Mesodermal cell (in vitro differentiated cells): ENCODE measurements at regions not wholly inside any gene's neighbourhood (a gene's known extent, or its start where the extent isn't known, plus 50 kb on each side); places are given as distances from the start of the nearest gene placed in this dataset.

Source experiments
- H3K27ac ChIP-seq: 2 replicates; pipeline ENCODE4 v1.7.0; 2013; ENCODE audit warnings: mild to moderate bottlenecking, low read depth, low read length, moderate library complexity; ENCODE audit not compliant: severe bottlenecking
- H3K36me3 ChIP-seq: 2 replicates; pipeline ENCODE4 v1.7.1; 2013; ENCODE audit warnings: mild to moderate bottlenecking, low read length, moderate library complexity; ENCODE audit not compliant: control insufficient read depth, insufficient read depth
- H3K4me1 ChIP-seq: one replicate; pipeline ENCODE4 v1.7.1; 2013; ENCODE audit warnings: mild to moderate bottlenecking, low read length; ENCODE audit not compliant: insufficient read depth, control insufficient read depth, poor library complexity, severe bottlenecking
- H3K4me3 ChIP-seq: 2 replicates; pipeline ENCODE4 v1.7.0; 2013; ENCODE audit warnings: low read length, control low read depth, mild to moderate bottlenecking; ENCODE audit not compliant: insufficient read depth, poor library complexity, severe bottlenecking; ENCODE audit errors: extremely low read depth
- H3K9me3 ChIP-seq: 2 replicates; pipeline ENCODE4 v1.7.1; 2013; ENCODE audit warnings: mild to moderate bottlenecking, low read length, moderate library complexity; ENCODE audit not compliant: control insufficient read depth
- WGBS, 2 experiments: methylation state at CpG; one replicate each; pipeline ENCODE4 v1.1.5; 2013; ENCODE audit warnings: missing lambda C conversion rate in 2 of 2; ENCODE audit not compliant: insufficient coverage in 2 of 2; 5-methylcytosine and 5-hydroxymethylcytosine counted together

DNA sequence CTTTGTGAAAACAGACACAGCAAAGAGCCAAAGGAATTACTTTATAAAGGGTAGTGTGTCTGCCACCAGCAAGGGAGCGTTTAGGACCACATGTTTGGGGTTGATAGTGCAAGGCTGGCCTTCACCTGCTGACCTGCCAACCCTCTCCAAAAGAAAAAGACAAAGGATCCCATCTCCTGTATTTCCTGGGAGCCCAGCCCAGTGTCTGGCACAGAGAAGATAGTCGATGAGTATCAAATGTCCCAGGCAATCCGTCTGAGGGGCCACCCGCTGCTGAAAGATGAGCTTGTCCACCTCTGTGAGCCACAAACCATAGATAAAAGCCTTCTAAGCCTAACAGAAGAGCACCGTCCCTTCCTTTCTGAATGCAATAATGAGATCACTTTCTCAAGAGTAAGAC is 154.8 kb upstream of the CTNNB1 start:
- Histone ChIP-seq H3K36me3 (no peaks in the 10 kb centered on the region), H3K9me3 (no peaks in the 10 kb centered on the region), H3K4me3 (no peak overlapping the region), H3K4me1 (no peaks in the 10 kb centered on the region), H3K27ac (no peak overlapping the region)
- 61 to 88% methylated on average over 2 of the region's 5 CpGs for WGBS, 2 experiments

DNA sequence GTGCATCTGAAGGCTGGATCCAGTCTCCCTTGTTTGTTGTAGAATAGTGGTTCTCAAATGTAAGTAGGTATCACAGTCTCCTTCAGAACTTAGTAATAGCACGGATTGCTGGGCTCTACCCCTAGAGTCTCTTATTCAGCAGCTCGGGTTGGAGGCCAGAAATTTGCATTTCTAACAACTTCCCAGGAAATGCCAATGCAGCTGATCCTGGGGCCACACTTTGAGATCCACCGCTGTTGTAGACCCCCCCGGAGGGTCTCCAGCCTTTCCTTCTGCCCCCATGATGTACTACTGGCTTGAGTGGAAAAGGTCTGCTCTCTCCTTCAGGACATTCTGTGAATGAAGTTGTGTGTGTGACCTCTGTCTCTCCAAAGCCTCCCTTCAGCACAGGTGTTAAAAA is 153.8 kb upstream of the CTNNB1 start:
- Histone ChIP-seq H3K36me3 (no peaks in the 10 kb centered on the region), H3K27ac (no peak overlapping the region), H3K4me3 (no peak overlapping the region), H3K4me1 (no peaks in the 10 kb centered on the region), H3K9me3 (no peaks in the 10 kb centered on the region)
- 0 to 20% methylated on average over 2 of the region's 4 CpGs for WGBS, 2 experiments

DNA sequence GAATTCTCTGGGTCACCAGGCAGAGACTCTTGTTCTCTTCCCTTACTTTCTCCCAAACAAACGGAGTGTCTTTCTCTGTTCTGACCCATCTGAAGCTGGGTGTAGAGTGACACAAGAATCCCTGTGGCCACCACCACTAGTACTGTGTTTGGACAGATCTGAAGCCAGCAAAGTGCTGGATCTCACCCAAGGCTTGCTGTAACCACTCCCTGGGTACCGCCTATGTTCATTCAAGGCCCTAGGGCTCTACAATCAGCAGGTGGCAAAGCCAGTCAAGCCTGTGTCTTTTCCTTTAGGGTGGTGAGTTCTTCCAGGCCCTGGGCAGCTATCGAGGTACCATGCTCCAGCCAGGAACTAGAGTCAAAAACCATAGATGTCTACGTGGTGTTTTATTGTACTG is 149.2 kb upstream of the CTNNB1 start:
- 100% methylated on average over 1 to 3 of the region's 4 CpGs for WGBS, 2 experiments
- no peak overlapping the region for H3K4me3 ChIP-seq
- H3K9me3 ChIP-seq: no peaks in the 10 kb centered on the region
- H3K27ac ChIP-seq: no peak overlapping the region
- H3K36me3 ChIP-seq: no peaks in the 10 kb centered on the region
- no peaks in the 10 kb centered on the region for H3K4me1 ChIP-seq

DNA sequence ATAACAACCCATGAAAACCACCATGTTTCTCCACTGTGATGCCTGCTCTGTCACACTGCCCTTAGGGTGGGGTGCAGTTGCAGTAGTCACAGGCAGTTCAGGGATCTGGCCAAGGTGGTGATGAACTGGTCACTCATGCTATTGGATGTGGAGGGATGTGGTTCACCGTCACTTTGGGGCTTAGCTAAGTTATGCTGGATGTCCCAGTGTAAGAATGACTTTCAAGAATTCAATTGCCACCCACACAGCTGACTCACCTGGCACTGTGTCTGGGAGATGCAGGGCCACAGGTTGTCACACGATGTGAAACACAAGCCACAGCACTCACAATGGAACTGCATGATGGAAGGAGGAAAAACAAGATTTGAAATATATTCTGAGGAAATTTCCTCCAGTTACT is 146.1 kb upstream of the CTNNB1 start:
- WGBS, 2 experiments: 100% methylated on average over 1 of the region's 2 CpGs; no CpG with 5 or more reads in 1 of the 2 experiments
- Histone ChIP-seq H3K4me3 (no peak overlapping the region), H3K4me1 (no peaks in the 10 kb centered on the region), H3K27ac (no peak overlapping the region), H3K9me3 (no peaks in the 10 kb centered on the region), H3K36me3 (no peaks in the 10 kb centered on the region)

DNA sequence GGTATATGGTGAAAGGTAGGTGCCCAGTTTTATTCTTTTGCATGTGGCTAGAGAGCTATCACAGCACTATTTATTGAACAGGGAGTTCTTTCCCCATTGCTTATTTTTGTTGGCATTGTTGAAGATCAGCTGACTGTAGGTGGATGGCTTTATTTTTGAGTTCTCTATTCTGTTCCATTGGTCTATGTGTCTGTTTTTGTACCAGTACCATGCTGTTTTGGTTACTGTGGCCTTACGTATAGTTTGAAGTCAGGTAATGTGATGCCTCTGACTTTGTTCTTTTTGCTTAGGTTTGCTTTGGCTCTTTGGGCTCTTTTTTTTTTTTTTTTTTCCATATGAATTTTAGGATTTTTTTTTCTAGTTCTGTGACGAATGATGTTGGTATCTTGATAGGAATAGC is 139.2 kb upstream of the CTNNB1 start:
- H3K9me3 ChIP-seq: no peaks in the 10 kb centered on the region
- WGBS, 2 experiments: 86% methylated on average over 2 of the region's 2 CpGs; no CpG with 5 or more reads in 1 of the 2 experiments
- H3K27ac ChIP-seq: no peak overlapping the region
- no peaks in the 10 kb centered on the region for H3K36me3 ChIP-seq
- no peaks in the 10 kb centered on the region for H3K4me1 ChIP-seq
- H3K4me3 ChIP-seq: no peak overlapping the region

DNA sequence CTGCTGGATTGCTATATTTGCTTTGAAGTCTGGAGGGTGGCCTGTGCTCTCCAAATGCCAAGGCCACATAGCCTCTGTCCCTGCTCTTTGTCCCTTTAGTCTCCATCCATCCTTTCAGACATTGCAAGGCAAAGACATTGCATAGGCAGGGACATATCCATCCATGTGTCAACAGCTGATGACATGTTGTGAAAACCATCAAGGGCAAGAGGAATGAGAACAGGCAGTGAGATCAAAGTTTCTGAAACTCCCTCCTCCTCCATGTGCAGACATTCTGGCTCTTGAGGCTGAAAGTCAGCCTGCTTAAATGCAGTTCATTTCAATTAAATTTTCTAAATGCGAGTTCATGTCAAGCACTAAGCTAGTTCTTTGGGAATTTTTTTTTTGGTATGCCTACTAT is 135.2 kb upstream of the CTNNB1 start:
- Histone ChIP-seq H3K4me1 (no peaks in the 10 kb centered on the region), H3K9me3 (no peaks in the 10 kb centered on the region), H3K27ac (no peak overlapping the region), H3K36me3 (no peaks in the 10 kb centered on the region), H3K4me3 (no peak overlapping the region)
- WGBS, 2 experiments: no CpG with 5 or more reads among the region's 1 CpG

DNA sequence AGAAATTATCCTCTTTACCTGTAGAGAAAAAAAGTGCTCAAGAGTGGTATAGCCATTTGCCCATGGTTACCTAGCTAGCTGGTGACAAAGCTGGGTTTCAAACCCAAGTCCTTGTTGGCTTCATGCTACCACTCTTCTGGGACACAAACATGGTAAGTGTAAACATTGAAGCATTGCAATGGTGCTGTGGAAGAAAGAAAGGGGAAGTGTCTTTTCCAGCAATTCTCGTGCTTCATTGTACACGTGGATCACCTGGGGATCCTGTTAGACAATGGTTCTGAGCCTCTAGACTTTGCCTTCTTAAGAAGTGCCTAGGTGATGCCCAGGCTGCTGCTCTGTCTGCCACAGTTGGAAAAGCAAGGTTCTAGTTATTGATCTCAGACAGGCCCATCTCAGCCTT is 134.8 kb upstream of the CTNNB1 start:
- WGBS, 2 experiments: 86 to 96% methylated on average over 2 of the region's 2 CpGs
- no peak overlapping the region for H3K4me3 ChIP-seq

DNA sequence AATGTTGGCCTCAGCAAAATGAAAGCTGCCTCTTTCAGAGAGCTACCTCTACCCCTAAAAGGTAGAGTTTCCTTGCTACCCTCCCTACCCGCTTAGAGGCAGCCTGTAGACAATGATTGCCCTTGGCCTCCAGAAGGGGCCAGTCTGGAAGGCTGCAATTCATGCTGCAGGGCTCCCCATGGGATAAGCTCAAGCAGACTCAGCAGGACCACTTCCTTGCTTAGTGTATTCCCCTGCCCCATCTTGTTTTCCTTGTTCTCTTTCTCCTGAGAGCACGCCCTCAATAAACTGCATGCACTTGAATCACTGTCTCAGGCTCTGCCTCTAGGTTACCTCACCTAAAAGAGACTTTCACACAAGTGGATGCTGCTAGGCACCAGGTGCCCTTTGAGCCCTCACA is 134.0 kb upstream of the CTNNB1 start:
- Histone ChIP-seq H3K4me1 (no peaks in the 10 kb centered on the region), H3K27ac (no peak overlapping the region), H3K9me3 (no peaks in the 10 kb centered on the region), H3K4me3 (no peak overlapping the region), H3K36me3 (no peaks in the 10 kb centered on the region)
- WGBS, 2 experiments: 92 to 94% methylated on average over 2 of the region's 2 CpGs

More for the DNA sequence above, 134.8 kb upstream of the CTNNB1 start:
- no peaks in the 10 kb centered on the region for H3K4me1 ChIP-seq
- H3K36me3 ChIP-seq: no peaks in the 10 kb centered on the region
- no peaks in the 10 kb centered on the region for H3K9me3 ChIP-seq
- H3K27ac ChIP-seq: no peak overlapping the region

DNA sequence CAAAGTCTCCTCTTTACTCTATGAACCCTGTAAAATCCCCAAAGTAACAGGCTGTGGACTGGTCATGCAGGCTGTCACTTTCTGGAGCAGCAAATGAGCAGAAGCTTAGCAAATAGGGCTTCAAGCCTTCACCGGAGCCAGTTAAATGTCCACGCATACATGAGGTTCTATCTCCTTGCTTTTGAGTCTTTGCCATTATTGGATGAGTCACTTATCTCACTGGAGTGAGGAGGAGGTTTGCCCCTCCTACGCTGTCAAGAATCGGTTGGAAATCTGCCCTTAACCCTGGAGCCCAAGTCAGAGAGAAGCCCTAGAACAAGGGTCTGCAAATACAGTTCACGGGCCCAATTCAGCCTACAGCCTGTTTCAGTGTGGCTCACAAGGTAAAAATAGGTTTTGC is 126.1 kb upstream of the CTNNB1 start:
- H3K4me1 ChIP-seq: no peaks in the 10 kb centered on the region
- 87 to 90% methylated on average over 4 of the region's 5 CpGs for WGBS, 2 experiments
- H3K36me3 ChIP-seq: no peaks in the 10 kb centered on the region
- H3K9me3 ChIP-seq: no peaks in the 10 kb centered on the region
- no peak overlapping the region for H3K27ac ChIP-seq
- no peak overlapping the region for H3K4me3 ChIP-seq

DNA sequence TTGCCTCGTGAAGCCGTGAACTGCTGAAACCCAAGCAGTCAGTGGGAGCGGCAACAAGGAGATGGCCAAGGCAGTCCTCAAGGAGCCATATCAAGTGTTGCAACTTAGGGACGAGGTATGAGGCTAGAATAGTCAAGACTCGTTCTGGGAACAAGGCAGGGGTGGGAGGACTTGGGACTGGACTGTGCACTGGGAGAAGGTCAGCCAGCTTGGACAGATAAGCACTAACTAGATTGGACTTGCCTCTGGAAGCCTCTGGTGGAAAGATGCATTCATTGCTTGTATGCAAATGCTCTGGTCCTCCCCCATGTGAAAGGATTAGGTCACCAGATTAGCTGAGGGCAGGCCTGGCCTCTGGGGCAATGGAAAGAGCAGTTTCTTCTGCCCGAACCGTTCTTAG is 123.3 kb upstream of the CTNNB1 start:
- no peaks in the 10 kb centered on the region for H3K4me1 ChIP-seq
- no peak overlapping the region for H3K4me3 ChIP-seq
- H3K9me3 ChIP-seq: no peaks in the 10 kb centered on the region
- WGBS, 2 experiments: 73 to 74% methylated on average over 5 to 7 of the region's 7 CpGs
- H3K27ac ChIP-seq: no peak overlapping the region
- no peaks in the 10 kb centered on the region for H3K36me3 ChIP-seq

DNA sequence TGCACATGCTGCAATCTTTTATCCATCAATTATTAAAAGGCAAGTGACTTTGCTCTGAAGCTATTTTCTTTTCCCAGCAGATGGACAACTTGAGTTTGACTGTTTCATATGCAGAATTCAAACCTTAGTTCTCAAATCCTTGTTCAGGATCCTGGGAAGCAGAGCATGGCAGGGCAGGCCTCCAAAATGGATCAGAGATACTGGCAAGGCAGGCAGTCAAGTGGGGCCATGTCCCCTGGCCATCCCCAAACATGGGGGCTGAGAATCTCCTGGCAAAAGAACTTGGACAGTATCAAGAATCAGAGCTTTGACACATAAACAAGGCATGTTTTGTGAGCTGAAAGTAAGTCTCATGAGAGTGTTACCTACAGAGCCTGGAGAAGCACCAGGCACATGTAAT is 122.9 kb upstream of the CTNNB1 start:
- Histone ChIP-seq H3K9me3 (no peaks in the 10 kb centered on the region), H3K4me1 (no peaks in the 10 kb centered on the region), H3K27ac (no peak overlapping the region), H3K4me3 (no peak overlapping the region), H3K36me3 (no peaks in the 10 kb centered on the region)

DNA sequence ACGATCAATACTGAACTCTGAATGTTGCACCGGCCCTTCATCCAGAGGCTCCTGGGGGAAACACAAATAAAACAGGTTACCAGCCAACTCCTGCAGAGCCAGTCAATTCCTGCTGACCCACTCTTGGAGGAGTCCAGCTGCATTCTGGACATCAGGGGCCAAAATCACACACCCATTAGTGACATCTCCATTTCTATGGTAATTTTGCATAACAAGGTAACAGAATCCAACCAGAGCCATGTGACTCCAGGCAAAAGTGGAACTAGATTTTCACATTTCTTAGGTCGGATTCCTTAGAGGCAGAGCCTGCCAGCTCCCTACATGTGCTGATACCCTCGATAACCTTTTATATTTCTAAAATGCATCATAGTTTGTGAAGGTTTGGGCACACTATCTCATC is 119.2 kb upstream of the CTNNB1 start:
- Histone ChIP-seq H3K4me3 (no peak overlapping the region), H3K36me3 (no peaks in the 10 kb centered on the region), H3K4me1 (no peaks in the 10 kb centered on the region), H3K9me3 (no peaks in the 10 kb centered on the region), H3K27ac (no peak overlapping the region)
- 79 to 81% methylated on average over 3 to 4 of the region's 4 CpGs for WGBS, 2 experiments
